DOHH2 (cell line): ENCODE measurements at regions not wholly inside any gene's neighbourhood (a gene's known extent, or its start where the extent isn't known, plus 50 kb on each side); places are given as distances from the start of the nearest gene placed in this dataset.

Experiments
- EZH2phosphoT487 ChIP-seq: fragments of 200-600 bp; sonication (generic); IDR thresholded peaks from 2 replicates; pipeline ENCODE4 v1.6.1; 2017; ENCODE audit warnings: borderline replicate concordance, mild to moderate bottlenecking, antibody characterized with exemption, low read length, moderate library complexity, mixed read lengths
- TF ChIP-seq, protein P1 (sequence below): fragments of 200-600 bp; sonication (generic); IDR thresholded peaks from one replicate; pipeline ENCODE4 v1.5.1; 2014; ENCODE audit warnings: antibody characterized with exemption, mild to moderate bottlenecking, low read depth, low read length; ENCODE audit not compliant: poor library complexity, severe bottlenecking

DNA sequence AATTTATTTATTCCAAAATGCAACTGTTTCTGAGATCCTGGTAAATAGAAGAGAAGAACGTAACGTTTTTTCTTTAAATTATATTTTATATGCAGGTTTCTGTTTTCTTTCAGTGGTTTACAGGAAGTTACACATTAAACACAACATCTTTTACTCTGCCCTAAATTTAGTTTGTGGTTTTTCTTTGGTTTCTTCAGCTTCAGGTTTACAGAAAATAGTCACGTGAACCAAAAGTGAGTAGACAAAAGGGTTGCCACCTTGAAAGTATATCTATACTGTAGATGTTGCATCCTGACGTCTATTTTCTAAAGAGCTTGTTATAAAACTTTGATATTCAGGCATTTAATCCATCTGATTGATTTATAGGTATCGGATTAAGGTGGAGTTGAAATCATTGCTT is 1236.6 kb downstream of the MAT2B start:
- TF ChIP-seq, protein P1, sequence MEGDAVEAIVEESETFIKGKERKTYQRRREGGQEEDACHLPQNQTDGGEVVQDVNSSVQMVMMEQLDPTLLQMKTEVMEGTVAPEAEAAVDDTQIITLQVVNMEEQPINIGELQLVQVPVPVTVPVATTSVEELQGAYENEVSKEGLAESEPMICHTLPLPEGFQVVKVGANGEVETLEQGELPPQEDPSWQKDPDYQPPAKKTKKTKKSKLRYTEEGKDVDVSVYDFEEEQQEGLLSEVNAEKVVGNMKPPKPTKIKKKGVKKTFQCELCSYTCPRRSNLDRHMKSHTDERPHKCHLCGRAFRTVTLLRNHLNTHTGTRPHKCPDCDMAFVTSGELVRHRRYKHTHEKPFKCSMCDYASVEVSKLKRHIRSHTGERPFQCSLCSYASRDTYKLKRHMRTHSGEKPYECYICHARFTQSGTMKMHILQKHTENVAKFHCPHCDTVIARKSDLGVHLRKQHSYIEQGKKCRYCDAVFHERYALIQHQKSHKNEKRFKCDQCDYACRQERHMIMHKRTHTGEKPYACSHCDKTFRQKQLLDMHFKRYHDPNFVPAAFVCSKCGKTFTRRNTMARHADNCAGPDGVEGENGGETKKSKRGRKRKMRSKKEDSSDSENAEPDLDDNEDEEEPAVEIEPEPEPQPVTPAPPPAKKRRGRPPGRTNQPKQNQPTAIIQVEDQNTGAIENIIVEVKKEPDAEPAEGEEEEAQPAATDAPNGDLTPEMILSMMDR: no peak
- no peak for TF ChIP-seq EZH2phosphoT487
